CD4-positive, alpha-beta T cell treated with Interleukin-1 beta for 1 hour (primary cell): ENCODE measurements at regions not wholly inside any gene's neighbourhood (a gene's known extent, or its start where the extent isn't known, plus 50 kb on each side); places are given as distances from the start of the nearest gene placed in this dataset.

Experiments used
- DNase-seq, 2 donors: peaks; one replicate each; pipeline ENCODE4 v3.0.0-alpha.2; 2020 to 2022

DNA sequence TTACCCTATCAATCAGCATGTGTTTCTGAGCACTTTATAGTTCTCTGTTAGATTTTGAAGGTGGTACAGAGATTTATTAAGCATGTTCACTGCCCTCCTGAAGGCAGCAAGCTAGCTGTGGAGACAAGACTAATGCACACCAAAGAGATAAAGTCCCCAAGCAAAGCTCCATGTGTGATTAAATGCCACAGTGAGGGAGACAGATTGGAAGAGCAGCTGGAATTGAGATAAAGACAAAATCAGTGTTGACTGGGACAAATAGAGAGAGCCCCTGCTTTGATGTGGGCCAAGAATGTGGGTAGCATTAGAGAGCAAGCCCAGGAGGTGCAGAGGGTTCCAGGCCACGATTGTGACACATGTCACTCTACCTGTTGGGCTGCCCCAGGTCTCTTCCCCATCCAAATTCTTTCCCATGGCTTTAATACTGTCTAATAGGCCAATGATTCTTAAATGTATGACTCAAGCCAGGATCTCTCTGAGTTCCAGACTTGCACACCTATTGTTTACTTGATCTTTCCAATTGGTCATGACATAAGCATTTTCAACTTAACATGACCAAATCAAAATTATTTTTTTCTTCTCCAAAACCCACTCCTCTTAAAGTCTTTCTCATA is 60.1 kb upstream of the ZC3H12C start:
- DNase-seq: no peak

DNA sequence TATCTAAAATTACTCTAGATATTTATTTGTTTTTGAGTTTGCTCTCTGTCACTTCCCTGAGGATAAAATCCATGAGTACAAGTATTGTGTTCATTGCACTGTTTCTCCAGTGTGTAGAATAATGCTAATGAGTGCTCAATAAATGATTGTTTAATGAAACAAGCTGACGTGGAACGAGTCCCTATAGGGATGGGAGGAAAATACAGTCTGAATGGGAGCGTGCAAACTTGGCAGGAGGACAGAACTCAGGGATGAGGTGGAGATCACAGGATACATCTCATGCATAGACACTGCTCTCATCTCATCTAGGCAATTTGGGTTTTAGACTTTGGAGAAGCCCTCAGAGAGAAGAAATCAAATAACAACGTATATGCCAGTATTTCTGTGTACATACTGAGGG is 58.4 kb upstream of the ZC3H12C start:
- no peak for DNase-seq

DNA sequence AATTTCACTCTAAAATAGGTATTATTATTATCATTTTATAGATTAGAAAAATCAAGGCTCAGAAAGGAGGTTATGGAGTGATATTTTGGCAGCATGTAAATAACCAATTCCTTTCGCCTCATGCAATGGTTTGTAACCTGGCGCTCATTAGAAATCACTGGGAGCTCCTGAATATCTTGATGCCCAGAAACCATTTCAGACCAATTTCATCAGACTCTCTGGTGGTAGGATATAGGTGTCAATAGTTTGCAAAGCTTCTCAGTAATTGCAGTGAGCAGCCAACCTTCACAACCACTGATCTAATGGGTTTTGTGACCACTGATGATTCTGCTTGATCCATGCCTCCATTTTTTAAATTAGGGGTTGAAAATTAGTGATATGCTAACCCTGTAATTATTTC is 57.8 kb upstream of the ZC3H12C start:
- no peak for DNase-seq

DNA sequence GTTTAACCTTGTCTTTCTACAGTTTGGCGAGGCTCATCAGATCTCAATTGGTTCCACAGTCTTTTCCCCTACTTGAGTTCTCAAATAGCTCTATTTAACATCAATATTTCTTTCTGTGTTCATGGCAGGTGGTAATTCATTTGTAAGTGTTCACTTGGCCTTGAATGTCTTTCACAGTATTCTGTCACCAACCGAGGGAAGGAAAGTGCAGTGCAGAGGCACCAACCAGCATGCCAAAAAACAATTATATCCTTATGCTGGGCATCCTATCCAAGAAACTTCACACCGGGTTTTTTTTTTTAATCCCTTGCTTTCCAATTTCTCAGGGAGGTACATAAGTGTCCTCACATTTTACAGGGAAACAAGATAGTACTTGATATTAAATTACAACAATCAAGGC is 55.0 kb upstream of the ZC3H12C start:
- no peak for DNase-seq
